Type B pancreatic cell (in vitro differentiated cells): ENCODE measurements at regions not wholly inside any gene's neighbourhood (a gene's known extent, or its start where the extent isn't known, plus 50 kb on each side); places are given as distances from the start of the nearest gene placed in this dataset.
A peak's percentile ranks its signal among the peaks of the same experiment; 100 is the strongest.

Source experiments
- DNase-seq: peaks from one replicate; pipeline ENCODE4 v3.0.0; 2021; ENCODE audit warnings: mixed read lengths; ENCODE audit not compliant: unreplicated experiment; ENCODE audit errors: extremely low spot score
- H3K27ac Mint-ChIP-seq: 2 replicates; pipeline ENCODE4 v1.8.0; 2021; ENCODE audit warnings: mild to moderate bottlenecking, mixed read lengths
- H3K27me3 Mint-ChIP-seq: 2 replicates; pipeline ENCODE4 v1.8.0; 2021; ENCODE audit warnings: mixed read lengths
- H3K36me3 Mint-ChIP-seq: 2 replicates; pipeline ENCODE4 v1.8.0; 2021; ENCODE audit warnings: mixed read lengths
- H3K4me1 Mint-ChIP-seq: one replicate; pipeline ENCODE4 v1.8.0; 2021; ENCODE audit warnings: mixed read lengths; ENCODE audit not compliant: unreplicated experiment
- H3K4me3 Mint-ChIP-seq: 2 replicates; pipeline ENCODE4 v1.8.0; 2021; ENCODE audit warnings: mild to moderate bottlenecking, mixed read lengths
- H3K9me3 Mint-ChIP-seq: 2 replicates; pipeline ENCODE4 v1.8.0; 2021; ENCODE audit warnings: mixed read lengths
- TF ChIP-seq, protein P1 (sequence below): fragments of 200-600 bp; sonication (generic); conservative IDR thresholded peaks from 2 replicates; pipeline ENCODE4 v1.5.0; 2021; ENCODE audit warnings: antibody characterized with exemption, mild to moderate bottlenecking

DNA sequence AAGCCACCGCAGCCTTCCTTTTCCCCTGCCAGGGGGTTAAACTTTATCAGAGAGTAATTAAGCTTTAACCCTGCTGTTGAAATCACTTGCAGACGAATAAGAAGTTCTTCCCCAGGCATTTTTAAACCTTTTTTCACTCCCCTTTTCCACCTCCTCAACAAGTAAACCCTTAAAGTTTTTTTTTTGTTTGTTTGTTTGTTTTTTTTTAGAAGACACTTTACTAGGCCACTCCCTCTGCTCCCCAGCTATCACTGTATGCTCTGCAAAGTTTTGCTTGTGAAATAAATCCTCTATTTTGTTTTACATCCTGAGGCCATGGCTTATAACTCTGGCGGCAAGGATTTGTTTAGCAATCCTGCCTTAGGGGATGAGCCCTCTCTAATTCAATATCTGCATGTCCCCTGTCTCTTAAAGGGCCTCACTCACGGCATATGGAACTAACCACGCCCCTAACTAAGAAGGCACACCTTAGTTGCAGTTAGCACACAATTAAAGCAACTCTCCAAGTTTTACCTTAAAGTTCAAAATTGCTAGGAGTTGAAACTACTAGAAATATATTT lies 1354.7 kb upstream of the LRRTM3 start:
- DNase-seq: no peak
- TF ChIP-seq, protein P1, sequence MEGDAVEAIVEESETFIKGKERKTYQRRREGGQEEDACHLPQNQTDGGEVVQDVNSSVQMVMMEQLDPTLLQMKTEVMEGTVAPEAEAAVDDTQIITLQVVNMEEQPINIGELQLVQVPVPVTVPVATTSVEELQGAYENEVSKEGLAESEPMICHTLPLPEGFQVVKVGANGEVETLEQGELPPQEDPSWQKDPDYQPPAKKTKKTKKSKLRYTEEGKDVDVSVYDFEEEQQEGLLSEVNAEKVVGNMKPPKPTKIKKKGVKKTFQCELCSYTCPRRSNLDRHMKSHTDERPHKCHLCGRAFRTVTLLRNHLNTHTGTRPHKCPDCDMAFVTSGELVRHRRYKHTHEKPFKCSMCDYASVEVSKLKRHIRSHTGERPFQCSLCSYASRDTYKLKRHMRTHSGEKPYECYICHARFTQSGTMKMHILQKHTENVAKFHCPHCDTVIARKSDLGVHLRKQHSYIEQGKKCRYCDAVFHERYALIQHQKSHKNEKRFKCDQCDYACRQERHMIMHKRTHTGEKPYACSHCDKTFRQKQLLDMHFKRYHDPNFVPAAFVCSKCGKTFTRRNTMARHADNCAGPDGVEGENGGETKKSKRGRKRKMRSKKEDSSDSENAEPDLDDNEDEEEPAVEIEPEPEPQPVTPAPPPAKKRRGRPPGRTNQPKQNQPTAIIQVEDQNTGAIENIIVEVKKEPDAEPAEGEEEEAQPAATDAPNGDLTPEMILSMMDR: no peak
- Mint-ChIP-seq H3K27me3 (no peaks in the 10 kb centered on the region), H3K4me1 (peaks cover 13% of the 10 kb centered on the region), H3K36me3 (peaks cover 13% of the 10 kb centered on the region), H3K9me3 (no peaks in the 10 kb centered on the region), H3K4me3 (peak overlapping the region; percentile 97), H3K27ac (peak overlapping the region; percentile 89)

DNA sequence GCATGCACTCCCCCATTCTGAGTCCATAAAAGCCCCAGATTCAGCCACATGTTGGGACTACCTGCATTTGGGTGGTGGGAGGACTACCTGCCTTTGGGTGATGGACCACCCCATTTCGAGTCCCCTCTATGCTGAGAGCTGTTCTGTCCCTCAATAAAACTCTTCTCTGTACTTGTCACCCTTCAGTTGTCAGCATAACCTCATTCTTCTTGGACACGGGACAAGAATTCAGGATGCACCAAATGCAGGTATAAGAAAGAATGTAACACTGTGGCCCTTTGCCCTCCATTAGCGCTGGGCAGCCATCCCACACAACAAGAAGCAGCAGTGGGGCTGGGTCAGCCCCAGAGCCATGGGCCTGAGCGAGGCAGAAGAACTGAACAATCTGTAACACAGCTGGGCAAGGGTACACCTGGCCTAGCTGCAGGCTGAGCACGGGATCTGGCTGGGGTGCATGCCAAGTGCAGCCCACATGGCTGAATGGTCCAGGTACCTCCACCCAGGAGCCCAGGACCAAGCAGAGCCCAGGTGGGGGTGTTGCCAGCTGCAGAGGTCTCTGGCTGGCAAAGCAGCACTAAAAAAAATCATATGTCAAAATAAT lies 1344.3 kb upstream of the LRRTM3 start:
- Mint-ChIP-seq H3K4me1 (no peaks in the 10 kb centered on the region), H3K36me3 (peaks cover 44% of the 10 kb centered on the region)
- DNase-seq: no peak

DNA sequence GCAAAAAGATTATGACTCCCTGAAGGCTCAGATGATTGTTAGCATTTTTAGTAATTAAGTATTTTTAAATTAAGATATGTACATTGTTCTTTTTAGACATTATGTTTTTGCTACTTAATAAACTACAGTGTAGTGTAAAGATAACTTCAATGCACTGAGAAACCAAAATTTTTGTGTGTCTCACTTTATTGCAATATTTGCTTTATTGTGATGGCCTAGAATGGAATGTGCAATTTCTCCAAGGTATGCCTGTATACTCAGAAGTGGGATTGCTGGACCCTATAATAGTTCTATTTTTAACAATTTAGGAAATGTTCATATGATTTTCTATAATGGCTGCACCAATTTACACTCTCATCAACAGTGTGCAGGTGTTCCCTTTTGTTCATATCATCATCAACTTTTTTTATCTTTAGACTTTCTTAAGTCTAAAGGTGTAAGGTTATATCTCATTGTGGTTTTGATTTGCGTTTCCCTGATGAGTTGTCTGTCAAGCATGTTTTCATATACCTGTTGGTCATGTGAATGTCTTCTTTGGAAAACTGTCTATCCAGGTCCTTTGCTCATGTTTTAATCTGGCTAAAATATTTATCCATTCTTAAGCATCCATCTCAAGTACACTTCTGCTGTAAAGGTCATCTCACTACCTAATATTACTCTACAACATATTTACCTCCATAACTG lies 1323.5 kb upstream of the LRRTM3 start:
- Mint-ChIP-seq H3K27ac (no peak overlapping the region), H3K27me3 (no peaks in the 10 kb centered on the region), H3K4me3 (no peak overlapping the region), H3K36me3 (peaks cover 21% of the 10 kb centered on the region), H3K4me1 (no peaks in the 10 kb centered on the region), H3K9me3 (peaks cover 9% of the 10 kb centered on the region)
- TF ChIP-seq, protein P1: no peak
- no peak for DNase-seq

More for the DNA sequence above, 1344.3 kb upstream of the LRRTM3 start:
- TF ChIP-seq, protein P1: no peak
- Mint-ChIP-seq H3K27me3 (no peaks in the 10 kb centered on the region), H3K9me3 (peaks cover 14% of the 10 kb centered on the region), H3K27ac (no peak overlapping the region), H3K4me3 (no peak overlapping the region)

DNA sequence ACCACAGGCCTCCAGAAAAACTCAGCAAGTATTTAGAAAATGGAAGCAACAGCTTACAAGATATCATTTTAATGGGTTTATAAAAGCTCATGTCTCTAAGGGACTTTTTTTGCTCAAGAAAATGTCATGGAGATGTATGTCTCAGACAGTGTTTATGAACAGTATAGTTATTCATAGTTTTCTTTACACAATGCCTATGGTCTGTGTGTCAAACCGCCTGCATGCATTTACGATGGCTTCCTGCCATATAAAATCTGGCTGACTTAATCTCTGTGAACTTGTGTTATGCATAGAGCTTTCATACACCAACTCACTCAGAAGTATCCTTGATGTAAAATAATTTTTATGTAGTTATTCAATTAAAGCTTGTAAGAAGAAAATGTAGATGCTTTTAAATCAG lies 1314.2 kb upstream of the LRRTM3 start:
- H3K4me3 Mint-ChIP-seq: no peak overlapping the region
- H3K36me3 Mint-ChIP-seq: peaks cover 18% of the 10 kb centered on the region
- no peaks in the 10 kb centered on the region for H3K4me1 Mint-ChIP-seq
- peaks cover 11% of the 10 kb centered on the region for H3K9me3 Mint-ChIP-seq
- no peak for DNase-seq
- TF ChIP-seq, protein P1: no peak
- H3K27me3 Mint-ChIP-seq: no peaks in the 10 kb centered on the region
- no peak overlapping the region for H3K27ac Mint-ChIP-seq

DNA sequence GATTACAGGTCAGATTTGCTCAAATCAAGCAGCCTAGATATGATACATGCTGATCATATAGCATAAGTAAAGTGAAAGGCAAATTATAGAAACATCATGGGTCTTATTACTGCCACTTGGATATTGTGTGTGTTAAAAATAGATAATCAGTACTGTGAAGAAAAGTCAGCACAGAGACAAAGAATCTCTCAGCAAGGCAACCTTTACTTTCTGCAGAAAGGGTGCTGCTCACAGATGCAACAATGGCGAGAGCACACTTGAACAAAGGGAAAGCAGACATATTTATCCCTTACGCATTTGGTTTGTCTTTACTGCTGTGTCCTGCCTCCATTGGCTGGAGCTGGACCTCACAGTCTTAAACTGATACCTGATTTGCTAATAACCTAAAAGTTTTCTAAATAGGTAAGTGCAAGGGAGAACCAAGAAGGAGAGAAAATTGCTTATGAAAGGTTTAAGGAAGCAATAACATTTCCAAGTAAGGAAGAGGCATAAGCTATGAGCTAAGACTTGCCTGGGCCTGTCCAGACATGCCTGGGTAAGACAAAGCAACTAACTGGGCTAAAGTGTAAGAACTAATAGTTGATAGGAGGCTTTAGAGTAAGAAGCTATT lies 1310.8 kb upstream of the LRRTM3 start:
- Mint-ChIP-seq H3K4me1 (no peaks in the 10 kb centered on the region), H3K27me3 (no peaks in the 10 kb centered on the region), H3K27ac (no peak overlapping the region), H3K9me3 (peaks cover 11% of the 10 kb centered on the region), H3K4me3 (no peak overlapping the region), H3K36me3 (peaks cover 21% of the 10 kb centered on the region)
- TF ChIP-seq, protein P1: no peak
- DNase-seq: no peak
